HG03060 (cell line): ENCODE measurements at regions not wholly inside any gene's neighbourhood (a gene's known extent, or its start where the extent isn't known, plus 50 kb on each side); places are given as distances from the start of the nearest gene placed in this dataset.

Experiments
- ATAC-seq: cut with Tn5 transposase; IDR thresholded peaks from one replicate; pipeline ENCODE4 v1.9.1; 2021; ENCODE audit warnings: low read depth, moderate number of reproducible peaks; ENCODE audit not compliant: unreplicated experiment

DNA sequence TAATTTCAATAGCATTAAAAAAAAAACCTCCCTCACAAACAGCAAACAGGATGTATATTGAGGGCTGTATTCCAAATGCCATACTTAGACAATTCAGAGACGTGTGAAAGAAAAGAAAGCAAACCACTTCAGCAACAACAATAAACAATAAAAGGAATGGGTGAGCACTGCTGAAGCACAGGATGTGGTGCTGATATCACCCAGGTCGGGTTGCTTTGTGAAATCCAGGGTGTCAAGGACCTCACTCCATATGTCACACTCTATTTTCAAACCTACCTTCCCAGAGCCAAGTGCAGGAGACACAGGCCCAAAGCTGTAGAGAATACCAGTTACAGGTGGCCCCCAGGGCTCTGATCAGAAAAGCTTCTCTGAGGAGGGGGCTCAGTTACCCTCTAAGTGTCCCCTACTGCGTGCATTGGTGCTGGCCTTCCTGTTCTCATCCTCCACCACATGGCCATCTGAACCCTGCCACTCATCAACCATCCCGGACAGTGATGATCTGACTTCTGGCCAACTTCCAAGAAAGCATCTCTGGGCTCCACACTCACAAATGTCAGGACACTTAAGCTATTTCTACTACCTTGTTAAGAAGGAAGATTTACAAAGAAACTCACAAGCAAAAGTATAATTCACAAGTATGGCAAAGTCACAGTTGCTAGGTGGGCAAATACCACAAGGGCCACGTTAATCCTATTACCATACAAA lies 363.0 kb downstream of the SS18 start:
- no peak for ATAC-seq

DNA sequence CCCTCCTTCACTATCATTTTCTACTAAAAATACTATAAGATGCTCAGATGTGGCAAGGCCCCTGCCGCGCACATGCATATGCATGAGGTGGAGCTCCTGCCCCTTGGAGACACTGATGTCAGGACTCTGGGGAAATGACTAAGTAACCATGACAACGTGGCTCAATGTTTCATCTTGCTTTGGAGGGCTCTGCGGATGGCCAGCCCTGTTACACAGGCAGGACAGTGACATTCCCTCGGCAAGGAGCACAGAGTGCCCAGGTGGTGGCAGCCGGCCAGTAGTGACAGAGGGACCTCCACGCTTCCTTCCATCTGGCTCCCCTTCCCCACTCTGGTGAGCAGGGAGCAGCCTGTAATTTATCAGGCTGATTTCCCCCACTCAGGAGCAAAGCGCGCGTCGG lies 364.1 kb downstream of the SS18 start:
- ATAC-seq, result no peak

DNA sequence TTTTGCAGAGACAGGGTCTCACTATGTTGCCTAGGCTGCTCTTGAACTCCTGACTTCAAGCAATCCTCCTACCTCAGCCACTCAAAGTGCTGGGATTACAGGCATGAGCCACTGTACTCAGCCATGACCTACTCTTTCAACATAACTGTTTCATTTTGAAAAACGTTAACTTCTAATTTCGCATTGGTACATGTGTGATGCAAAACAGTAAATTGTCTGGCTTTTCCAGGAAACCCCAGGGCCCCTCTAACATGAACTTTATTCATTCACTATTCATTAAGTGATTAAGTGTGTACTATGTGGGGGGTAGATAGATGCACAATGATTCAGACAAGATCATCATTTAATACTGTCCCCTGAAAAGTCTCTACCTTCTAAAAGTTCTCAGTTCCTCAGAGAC lies 364.9 kb downstream of the SS18 start:
- ATAC-seq, result no peak

DNA sequence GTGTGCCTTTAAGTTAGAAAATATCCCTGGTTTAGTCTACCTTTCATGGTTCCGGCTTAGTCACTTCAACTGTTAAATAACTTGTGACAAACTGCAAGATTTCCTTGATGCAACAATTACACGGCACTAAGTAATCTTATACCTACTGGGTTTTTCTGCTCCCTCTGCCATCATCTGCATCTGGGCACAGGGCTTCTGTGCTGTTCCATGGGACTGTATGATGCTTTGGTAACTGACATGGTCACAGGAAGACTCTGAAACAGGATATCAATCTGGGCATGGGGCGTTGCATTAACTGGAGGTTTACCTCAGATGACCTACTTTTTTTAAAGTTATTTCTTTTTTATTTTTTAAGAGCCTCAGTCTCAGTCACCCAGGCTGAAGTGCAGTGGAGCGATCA lies 365.4 kb downstream of the SS18 start:
- no peak for ATAC-seq

DNA sequence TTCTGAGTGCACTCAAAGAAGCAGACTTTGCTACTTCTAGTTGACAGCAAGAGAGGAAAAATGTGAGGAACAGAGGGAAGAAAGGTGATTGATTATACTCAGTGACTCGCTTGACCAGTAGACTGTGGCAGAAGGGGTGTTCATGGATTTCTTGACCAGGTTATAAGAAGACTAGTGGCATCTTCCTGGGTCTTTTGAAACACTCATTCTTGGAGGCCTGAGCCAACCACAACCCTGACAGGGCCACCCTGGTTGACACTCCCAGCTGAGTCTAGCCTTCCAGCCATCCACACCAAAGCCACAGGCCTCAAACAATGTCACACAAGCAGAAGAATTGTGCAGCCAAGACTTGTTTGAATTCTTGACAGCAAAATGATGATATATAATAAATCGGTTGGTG lies 366.3 kb downstream of the SS18 start:
- ATAC-seq, result no peak

DNA sequence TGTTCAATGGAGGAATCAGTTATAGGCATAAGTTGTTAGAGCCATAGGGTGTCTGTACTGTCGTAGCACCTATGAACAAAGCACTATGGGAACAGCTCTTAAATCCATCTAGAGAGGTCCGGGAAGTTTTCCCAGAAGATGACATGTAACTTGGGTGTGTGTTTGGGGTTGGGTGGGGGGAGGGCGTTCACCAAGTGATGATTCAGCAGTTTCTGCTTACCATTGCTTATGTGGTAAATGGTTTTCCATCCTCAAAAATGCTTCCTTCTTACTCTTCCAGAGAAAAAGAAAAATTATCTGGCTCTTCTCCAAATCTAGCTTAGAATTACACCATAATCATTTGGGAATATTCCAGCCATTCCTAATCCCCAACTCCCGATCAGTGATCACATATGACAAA lies 361.1 kb upstream of the ZNF521 start:
- ATAC-seq, result no peak

DNA sequence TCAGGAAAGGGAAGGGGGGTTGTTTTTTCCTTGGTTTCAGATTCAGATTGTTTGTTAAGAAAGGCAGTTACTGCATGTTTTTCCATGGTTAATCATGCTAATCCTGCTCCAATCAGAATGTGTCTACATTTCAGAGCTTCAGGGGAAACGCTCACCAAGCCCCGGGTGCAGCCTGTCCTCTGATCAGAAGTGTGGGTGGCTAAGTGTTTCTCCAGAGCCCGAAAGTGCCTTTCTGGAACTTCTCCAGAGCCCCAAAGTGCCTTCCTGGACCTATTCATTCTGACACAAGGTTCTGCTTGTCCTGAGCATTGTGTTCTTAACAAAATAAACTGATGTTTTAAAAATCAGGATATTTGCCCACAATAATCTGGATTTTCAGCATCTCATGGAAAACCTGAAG lies 359.0 kb upstream of the ZNF521 start:
- ATAC-seq, result no peak

DNA sequence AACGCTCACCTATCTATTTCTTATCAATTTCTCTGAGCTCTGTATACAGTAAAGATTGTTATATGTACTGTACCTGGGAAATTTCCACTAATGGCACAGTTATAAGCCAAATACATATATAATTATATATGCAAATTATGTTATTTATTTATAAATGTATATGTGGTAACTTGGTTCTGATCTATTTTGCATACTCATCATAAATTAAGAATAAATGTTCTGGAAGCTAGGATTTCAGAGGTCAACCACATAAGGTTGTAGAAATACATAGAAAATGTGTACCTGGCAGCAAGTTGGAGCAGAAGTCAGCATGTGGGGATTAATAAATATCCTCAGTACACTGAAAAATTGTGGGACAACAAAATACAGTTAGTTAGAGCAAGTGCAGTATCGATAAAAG lies 353.7 kb upstream of the ZNF521 start:
- ATAC-seq, result no peak

DNA sequence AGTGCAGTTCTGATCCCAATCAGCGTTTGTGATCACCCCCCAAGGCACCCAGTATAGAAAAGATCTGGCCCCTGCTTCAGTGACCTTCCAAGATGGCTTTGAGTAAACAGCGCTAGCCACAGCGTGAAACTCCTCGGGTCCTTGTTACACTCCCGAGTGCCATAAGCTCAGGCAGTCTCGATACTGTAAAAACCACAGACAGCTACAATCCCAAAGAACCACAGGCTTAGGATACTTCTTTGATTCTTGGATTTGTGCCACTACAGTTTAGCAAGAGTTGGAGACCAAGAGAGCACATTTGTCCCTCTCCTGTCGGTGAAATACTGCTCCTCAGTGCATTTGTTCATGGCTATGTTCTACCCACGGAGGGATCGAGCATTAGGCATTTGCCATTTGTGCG lies 352.5 kb upstream of the ZNF521 start:
- ATAC-seq, result no peak

DNA sequence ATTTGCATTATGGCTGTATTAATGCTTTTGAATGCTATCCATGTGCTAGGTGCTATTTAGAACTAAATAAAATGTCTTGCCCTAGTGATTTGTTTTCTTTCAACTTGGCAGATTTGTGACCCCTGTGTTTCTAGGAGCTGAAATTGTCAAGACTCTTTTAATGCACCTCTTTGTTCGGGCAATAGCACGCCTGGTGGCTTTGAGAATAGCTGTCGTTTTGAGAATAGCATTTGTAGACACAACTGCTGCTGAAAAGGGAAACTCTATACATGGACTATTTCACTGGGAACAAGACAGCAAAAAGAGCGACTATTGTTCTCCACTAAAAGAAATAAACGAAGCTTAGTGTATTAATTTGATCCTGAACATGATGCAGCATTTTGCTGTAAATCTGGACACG lies 352.1 kb upstream of the ZNF521 start:
- ATAC-seq, result no peak

DNA sequence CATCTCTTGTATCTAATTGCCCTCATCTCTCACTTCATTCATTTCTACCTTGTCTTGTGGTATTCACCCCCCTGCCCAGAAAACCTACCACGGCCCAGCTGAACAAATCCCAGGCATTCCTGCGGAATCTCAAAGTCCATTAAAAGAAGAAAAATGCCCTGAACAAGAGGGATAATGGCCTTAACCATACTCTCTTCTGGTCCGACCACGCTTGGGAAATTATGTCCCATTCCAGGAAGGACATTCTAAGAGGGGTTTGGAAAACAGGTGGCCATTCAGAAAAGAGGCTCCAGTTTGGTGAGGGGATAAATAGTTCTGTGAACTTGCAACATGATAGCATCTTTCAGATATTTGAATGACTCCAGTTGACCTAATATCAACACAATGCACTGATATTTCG lies 349.9 kb upstream of the ZNF521 start:
- ATAC-seq, result no peak

DNA sequence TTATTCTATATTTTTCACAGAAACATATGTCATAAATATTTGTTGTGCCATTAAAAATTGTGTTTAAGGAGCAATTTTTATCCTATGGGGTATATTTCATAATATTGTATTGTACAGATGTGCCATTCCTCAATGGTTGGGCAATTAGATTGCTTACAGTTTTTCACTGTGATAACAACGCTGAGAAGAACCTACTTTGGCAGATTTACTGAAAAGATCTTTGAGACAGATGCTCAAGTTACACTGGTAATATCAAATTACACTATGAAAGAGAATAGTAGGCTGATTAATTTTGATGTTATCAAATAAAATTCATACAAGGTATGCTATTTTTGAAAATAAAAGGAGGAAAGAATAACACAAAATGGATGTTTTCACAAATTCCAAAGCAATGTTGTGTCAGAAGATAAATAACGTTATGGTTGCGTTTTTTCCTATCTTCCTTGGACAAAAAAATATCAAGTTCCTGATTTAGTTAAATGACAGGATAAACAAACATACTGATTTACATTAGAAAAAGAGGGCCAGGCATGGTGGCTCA lies 335.1 kb upstream of the ZNF521 start:
- no peak for ATAC-seq

DNA sequence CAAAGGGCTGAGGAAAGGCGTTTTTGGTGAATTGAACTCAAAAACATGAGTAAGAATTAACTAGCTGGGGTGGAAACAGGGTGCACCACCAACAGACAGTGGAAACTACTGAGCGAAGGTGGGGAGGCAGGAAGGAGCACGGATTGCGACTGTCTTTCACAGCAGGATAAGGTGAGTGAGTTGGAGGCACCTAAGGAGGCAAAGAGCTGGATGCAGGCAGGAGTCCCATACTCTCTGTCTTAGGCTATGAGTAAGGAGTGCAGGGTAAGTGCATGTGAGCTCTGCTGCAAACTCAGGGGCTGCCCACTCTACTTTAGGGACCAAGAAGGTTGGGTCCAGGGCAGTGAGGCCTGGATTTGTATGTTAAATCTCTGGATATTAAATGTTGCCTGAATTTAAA lies 333.1 kb upstream of the ZNF521 start:
- no peak for ATAC-seq

DNA sequence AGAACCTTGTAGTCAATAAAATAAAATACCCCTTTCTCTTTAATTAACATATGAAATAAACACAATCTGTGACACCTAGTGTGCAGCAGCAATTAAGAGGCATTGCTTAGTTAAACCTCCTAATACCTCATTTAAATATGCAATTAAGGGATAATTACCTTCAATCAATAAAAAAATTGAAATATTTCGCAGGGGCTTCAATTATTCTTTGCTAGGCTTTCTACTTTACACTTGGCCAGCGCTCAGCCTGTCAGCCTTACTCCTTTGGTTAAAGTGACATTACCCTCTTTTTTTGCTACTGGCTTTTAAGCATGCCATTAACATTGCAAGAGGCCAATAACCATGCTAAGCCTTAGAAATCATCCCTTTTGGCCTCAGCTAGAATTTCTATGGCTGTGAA lies 327.5 kb upstream of the ZNF521 start:
- no peak for ATAC-seq

DNA sequence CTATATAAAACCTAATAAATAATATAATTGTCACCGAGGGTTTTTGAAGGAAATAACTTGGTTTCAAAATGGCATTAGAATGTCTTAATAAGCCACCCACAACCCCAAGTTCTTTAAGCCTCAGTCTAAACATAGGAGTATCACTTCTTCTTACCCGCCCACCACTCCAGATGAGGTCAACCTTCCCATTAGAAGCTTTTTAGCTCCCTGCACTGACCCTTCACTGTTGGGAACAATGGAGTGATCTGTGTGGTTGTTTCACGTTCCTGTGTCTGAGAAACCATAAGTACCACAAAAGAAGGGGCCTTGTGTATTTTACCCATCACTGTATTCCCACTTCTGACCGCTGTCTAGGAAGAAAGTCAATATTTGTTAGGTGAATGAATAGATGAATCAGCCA lies 326.3 kb upstream of the ZNF521 start:
- no peak for ATAC-seq

DNA sequence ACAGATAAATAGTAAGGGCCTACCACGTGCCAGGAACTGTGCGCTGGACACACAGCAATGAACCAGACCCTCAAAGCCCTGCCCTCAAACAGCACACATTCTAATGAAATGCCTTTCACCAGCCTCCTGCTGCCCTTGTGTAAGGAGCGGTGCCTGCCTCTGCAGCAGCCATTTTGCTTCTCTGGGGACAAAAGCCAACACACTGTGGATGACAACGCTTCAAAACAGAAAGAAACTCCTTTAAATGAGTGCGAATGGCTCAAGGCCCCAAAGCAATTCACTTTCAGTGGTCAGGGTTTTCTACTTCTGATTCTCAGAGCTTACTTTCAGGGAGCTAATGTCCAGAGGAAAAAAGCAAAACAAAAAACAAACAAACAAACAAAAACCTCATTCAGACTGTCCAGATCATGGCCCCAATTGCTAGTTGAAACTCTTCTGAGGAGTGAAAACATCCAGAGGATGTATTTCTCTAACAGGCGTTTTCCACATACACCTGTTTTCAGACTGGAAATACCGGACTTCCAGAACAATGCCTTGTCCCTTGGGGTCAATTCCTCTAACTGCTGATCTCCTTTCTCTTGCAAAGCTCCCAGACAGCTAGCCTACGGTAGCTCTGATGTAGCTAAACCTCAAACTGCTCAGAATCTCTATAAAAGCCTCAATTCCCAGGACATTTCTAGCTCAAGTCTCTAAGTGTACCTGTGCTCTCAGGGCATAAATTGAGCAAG lies 323.3 kb upstream of the ZNF521 start:
- ATAC-seq, result no peak

DNA sequence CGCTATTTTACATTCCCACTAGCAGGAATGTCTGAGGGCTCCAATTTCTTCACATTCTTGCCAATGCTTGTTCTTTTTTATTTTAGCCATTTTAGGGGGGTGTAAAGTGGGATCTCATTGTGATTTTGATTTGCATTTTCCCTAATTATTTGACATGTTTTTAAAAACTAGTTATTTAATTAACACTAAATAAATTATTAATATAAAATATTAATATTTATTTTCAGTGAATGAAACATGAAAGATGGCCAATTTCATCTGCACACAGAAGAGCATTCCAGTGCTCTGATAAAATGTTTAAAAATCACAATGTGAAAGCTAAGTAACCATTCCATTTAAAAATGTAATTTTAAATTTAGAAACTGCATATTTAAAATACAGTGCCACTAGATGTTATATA lies 322.2 kb upstream of the ZNF521 start:
- no peak for ATAC-seq

DNA sequence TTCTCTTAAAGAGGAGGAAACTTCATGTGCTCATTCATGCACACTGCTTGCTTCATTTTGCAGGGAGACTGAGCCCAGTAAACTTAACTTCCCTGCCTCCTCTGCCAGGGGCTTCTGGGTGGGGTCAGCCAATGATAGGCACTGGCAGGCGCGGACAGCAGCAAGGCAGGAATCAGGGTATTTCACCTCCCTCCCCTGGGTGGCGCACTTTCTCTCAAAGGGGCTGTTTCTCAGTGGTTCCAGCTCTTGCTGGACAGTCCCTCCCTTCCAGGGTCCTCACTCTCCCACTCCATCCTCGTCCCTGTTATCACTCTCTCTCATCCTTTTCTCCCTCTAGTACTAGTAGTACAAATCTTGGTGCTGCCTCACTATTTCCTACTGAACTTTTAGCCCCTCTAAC lies 320.5 kb upstream of the ZNF521 start:
- no peak for ATAC-seq

DNA sequence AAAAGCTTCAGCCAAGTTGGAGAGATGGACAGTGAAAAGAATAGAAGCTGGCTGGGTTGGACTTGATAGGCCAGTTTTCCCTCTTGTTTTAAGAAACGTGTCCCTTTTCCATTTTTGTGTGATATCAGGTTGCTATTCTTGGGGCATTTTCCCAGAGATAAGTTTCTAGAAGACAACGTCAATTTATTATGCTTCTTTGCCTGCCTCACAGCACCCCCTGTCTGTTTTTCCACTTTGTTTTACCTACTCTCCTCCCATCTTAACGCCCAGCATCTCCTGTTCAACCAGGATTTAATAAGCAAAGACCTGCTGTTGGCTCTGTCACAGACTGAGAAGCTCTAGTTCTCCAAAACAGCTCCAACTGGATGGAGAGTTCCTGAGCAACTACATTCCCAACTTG lies 317.8 kb upstream of the ZNF521 start:
- no peak for ATAC-seq

DNA sequence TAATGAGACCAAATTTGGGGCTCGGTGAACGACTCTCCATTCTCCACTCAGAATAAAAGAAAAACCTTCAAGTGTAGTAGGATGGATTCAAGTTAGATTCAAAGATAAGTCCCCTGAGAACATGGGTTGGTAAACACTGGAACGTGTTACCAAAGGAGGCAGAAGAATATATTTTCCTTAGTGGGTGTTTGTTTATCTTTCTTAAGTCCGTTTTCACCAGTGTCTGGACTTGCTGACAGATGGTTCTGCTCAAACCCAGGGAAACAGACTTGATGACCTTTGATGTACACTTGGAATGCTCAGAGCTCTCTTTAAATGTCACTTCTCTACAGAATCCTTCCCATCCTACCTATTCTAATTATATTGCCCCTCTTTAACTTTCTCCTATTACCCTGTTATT lies 310.3 kb upstream of the ZNF521 start:
- no peak for ATAC-seq

DNA sequence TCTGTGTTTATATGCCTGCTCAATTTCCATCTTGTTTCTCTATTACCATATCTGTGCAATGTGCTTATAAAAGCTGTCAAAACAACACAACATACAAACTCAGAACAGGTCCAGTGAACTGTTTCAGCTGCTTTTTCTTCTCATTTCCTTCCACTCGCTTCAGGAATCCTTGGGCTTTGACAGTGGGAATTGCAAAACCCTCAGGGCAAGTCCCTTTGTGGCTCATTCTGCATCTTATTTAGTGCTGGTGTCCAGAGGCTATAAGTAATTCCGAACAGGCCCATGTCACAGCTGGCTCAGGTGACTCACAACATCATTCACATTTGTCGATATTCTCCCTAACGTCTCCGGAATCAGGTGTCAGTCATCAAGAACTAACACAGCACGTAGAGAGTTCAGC lies 309.9 kb upstream of the ZNF521 start:
- ATAC-seq, result no peak

DNA sequence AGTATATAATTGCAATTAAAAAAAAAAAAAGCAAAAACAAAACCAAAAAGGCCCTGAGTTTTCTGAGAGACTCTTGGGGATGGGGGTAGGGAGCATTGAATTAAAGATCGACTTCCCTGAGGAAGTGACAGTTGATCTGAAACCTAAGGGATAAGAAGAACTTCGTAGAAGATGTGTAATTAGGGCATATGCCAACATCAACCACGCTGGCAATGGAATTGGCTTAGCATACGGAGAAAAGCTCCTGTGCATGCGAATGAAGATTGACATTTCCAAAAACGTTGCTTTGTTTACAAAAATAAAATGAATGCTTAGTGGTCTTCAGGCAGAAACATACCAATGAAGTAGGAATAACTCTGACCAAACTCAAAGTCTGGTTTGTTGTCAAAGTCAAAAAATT lies 307.6 kb upstream of the ZNF521 start:
- no peak for ATAC-seq
